Activated effector memory CD4-positive, alpha-beta T cell treated with anti-CD3 and anti-CD28 coated beads, Interleukin-2, amount 50 U/mL, for 16 hours (primary cell): ENCODE measurements at regions not wholly inside any gene's neighbourhood (a gene's known extent, or its start where the extent isn't known, plus 50 kb on each side); places are given as distances from the start of the nearest gene placed in this dataset.

Source experiments
- DNase-seq: peaks from one replicate; pipeline ENCODE4 v3.0.0-alpha.2; 2020

DNA sequence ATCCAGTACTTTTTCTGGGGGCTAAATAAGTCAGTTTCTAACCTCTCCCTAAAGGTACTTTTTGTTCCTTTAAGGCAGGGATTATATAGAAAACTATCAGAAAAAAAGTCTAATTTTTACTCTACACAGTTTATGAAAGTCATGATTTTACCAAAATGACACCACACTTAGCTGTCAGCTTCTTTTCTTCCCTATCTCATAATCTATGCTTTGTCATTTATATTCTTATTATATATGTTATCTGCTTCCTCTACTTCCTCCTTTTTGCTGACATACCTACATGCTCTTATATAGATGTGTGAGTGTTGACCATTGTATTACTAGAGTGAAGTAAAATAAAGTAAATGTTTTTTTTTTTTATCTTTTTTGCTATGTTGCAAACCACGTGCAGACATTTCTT is 203.9 kb upstream of the CHRM2 start:
- no peak for DNase-seq

DNA sequence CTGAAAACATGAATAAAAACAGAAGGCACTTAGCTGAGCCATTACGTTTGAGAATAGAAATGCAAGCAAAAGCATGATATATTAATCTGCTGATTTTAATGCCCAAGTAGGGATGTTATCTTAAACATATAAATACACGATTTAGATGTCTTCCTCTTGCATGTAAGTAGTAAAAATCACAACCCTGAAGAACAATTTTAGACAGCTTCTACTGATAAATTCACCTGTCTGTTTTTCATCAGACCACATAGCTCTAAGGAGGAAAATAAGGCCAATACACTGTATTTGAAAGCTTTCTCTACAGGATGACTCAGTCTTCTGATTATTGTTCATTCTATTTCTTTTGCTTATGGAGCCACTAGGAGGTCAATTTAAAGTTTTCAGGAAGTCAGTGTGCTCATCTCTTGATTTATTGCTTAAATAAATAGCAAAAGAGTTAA is 210.9 kb upstream of the CHRM2 start:
- no peak for DNase-seq

DNA sequence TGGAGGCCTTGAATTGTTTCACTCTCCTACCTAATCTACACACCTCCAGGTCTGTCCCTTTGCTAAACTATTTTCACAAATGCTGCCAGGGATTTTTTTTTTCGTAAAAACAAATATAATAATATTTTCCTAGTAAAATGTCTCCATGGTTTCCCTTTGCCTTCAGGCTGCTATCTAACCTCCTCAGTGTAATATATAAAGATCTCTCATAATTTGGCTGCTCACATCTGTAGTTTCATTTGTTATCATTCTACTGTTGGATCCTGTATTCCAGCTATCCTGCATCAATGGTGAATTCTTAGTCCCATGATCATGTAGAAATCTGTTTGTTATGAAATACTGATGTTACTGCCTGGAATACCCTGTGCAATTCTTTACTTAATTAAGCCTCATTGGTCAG is 211.9 kb upstream of the CHRM2 start:
- no peak for DNase-seq

DNA sequence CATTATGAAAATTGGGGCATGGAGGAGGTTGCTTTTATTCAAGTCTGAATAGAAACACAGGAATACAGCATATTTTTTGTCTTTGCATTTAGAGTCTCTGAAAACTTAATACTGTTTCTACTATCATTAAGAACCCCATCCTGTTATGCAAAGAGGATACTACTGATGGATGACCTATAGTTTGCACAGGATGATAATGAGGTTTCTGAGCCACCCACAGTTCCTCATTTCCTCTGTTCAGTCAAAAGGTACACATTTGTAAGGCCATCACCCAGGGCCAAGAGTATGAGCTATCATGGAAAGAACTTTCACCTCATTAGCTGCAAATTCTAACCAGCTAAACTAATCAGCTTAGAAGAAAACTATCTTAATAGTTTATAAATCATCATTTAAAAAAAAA is 213.0 kb upstream of the CHRM2 start:
- DNase-seq, result no peak

DNA sequence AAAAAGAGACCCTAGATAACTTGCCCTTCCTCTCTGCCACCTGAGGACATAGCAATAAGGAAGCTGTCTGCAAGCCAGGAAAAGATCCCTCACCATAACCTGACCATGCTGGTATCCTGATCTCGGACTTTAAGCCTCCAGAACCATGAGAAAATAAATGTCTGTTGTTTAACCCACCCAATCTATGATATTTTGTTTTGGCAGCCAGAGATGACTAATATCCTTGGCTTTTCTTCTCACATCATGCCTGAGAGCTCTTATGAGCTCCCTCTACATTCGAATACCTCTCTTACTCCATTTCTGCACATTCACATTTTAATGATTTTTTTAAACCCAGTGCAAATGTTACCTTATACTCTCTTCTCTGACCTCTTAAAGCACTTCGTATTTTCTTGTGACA is 214.0 kb upstream of the CHRM2 start:
- no peak for DNase-seq

DNA sequence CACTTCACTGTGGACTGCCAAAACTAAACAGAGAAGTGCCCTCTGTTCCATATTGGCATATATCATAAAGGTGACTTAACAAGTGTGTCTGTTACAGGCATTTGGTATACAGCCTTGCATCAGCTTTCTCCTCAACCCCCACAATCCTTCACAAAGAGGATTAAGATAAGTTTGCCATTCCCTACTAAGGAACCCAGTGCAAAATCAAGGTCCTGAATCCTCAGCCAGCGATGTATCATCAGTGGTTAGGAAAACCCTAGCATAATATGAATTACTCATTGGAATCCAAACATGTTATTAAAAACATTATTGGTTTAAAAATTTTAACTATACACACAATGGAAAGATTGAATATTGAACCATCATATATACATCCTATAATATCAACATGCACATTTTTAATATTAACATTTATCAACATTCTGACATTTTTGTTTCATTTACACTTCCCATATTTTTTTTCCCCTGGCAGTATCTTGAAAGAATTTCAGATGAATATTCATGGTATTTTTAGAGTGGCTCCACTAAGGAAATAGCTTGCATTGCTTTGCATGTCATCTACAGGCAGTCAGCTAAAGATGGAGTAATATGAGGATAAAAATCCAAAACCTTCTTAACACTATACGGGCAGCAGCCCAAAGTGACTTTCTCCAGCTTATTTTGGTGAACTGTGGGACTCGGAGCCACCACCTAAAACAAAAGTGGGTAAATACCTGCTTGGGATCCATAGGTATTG is 215.6 kb upstream of the CHRM2 start:
- no peak for DNase-seq

DNA sequence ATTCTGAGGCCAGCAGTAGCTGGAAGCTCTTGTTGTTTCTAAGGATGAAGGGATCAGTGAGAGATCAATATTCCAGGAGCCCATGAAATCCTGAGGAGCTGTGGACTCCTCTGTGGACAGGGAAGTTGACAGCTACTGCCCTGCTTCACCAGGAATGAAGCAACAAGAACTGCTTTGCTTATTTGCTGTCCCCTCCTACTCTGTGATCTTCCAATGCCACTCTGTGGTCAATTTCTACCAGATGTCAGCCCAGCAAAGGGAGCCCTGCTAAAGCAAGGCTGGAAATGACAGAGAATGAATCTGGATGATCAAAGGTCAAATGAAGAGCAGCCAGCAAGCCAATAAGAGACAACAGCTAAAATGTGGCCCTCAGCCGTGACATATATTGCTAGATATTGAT is 227.5 kb upstream of the CHRM2 start:
- DNase-seq, result no peak

DNA sequence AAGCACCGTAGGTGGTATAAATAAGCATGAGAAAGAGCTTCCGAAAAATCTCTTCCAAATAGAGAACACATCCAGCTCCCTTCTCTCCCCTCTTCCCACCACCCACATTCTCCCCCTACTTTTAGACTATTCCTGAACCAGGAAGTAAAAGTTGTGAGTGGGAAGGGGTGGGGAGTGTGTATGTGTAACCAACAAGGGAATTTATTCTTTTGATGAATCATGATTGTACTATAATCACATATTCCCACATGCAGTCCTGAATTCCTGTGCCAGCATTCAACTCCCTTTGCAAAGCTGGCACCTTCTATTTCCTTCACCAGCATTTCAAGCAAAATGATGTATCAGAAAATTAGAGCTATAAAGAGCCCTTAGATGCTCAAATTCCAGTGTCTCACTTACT is 230.6 kb upstream of the CHRM2 start:
- DNase-seq, result no peak

DNA sequence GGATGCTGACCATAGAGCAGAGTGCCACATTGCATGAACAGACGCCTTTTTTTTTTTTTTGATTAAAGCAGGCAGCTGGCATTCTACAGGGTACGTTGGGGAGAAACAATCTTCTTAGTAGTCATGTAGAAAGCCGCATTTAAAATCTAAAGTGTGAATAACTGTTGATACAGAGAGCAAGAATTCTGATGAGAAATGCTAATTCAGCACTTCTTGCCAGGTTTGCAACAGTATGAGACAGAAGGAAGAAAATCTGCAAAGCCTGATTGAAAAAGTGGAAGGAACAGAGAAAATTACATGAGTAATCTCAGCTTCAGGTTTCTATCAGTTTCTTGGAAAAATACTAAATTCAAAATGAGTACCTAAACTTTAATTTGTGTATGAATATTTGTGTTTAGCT is 232.7 kb upstream of the CHRM2 start:
- DNase-seq, result no peak

DNA sequence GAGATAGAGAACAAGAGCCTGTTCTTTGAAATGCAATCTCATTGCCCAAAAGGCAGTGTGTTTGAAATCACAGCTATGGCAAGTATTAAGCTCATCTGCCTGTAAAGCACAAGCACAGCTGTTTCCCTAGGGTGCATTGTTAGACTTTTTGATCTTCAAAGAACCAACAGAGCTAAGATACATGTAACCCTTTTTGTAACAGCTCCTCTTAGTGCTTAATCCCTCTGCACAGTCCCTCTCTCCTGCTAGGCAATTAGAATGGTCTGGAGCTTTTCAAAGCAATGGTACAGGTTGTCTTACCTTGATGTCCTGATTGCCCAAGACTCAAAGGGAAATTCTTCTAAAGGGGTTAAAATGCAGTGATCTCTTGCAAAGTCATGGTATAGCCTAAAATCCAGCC is 249.6 kb upstream of the CHRM2 start:
- DNase-seq, result no peak

DNA sequence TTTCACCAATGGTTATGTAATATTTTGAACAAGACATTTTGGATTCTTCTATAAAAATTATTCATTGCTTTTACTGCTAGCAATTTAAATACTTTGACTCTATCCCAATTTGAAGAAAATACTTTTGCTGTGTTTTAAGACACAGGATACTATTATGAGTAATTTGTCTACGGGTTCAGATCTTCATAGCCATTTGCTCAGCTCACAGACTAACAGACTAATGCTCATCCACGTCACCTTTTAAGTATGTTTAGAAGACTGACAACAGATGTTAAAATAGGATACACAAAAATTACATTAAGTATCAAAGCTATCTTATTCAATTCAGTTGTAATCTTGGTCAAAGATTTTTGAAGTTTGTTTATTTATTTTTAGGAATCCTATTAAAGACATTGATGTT is 251.3 kb upstream of the CHRM2 start:
- DNase-seq, result no peak

DNA sequence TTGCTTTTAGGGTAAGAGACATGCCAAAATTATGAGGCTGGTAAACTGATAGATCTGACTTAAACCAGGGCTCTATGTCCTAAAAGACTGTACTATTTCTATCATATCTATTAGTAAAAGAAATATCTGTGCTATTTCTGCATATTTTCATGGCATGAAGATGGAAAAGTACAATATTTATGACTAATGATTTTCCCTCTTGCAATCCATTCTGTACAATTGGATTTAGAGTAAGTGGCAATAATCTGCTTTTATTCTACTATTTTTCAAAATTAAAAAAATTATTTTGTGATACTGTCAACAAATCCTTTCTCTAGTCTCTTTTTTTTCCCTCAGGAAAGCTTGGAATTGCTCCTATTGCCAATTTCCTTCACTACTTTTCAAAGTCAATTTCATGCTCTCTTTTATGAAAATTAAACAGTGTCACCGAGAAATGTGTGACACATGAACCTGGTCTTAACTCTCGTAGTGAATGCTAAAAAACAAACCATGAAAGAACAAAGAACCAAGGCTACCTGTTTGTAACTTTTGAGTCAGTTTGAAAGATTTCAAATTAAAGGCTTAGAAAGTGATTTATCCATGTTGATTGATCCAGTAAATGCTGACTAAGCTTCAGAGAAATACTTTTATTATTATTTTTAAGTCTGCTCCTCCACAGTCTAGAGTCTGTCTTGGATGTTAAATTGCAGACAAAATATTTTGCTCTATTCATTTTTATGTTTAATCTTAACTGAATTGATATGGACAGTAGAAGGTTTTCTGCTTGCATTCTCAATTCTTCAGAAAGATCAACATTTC is 262.7 kb upstream of the CHRM2 start:
- no peak for DNase-seq

DNA sequence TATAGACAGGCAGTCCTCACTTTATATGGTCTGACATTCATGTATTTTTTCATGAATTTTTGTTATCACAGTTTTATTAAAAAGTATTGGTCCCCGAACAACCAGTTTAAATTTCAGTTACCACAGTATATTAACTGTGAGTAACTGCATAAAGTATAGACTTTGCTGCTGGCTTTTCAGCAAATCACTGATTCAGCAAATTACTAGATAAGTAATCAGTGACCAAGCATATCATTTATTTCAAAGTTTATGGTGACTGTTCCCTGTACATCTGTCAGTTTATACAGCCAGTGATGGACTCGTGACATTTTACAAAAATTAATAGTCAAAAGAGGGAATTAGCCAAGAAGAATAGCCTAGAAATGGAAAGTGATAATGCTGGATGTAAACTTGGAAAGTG is 266.7 kb upstream of the CHRM2 start:
- DNase-seq, result no peak

DNA sequence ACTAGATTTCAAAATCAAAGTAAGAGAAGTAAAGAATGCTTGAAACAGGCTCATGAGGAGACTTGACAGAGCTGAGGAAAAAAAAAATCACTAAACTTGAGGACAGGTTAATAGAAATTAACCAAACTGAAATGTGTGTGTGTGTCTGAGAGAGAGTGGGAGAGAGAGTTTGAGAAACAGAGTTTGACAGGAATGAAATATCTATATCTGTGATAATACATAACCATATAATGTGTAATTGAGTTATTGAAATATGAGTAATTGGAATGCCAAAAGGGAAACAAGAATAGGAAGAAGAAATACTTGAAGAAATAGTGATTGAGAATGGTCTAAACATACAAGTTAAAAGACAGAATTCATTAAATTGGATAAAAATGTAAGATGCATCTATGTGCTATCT is 268.0 kb upstream of the CHRM2 start:
- DNase-seq, result no peak

DNA sequence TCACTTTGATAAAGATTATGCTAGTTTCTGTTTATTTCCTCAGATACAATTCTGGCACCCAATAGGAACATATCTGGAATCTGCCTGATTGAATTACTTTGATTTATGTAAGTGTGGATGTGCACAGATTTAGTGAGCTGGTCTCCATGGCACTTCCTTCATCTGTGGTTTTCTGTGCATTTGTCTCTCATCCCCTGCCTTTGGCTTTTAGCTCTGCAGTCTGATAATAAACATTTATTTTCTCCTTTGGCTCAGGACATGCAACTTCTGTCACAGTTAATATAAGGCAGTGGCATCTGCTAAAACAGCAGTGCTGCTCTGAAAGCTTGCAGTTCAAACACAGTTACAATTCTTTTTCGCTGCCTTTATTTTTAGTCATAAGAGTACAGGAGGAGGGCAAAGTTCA is 273.7 kb upstream of the CHRM2 start:
- DNase-seq, result no peak

DNA sequence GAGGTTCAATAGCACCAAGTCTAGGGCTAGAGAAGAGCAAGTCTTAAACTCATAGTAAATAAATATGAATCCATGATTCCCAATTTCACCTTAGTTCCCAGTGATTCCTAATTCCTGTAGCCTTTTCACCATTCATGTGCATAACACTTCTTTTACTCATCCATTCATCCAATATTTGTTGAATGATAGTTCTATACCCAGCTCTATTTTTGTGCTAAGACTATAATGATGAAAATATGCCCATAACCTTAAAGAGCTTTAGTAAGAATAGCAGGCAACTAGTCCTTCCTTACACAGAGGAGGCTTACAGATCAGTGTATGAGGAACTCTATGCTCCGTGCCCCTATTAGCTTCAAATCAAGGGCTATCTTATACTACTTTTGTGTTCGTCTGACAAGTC is 280.2 kb upstream of the CHRM2 start:
- no peak for DNase-seq

DNA sequence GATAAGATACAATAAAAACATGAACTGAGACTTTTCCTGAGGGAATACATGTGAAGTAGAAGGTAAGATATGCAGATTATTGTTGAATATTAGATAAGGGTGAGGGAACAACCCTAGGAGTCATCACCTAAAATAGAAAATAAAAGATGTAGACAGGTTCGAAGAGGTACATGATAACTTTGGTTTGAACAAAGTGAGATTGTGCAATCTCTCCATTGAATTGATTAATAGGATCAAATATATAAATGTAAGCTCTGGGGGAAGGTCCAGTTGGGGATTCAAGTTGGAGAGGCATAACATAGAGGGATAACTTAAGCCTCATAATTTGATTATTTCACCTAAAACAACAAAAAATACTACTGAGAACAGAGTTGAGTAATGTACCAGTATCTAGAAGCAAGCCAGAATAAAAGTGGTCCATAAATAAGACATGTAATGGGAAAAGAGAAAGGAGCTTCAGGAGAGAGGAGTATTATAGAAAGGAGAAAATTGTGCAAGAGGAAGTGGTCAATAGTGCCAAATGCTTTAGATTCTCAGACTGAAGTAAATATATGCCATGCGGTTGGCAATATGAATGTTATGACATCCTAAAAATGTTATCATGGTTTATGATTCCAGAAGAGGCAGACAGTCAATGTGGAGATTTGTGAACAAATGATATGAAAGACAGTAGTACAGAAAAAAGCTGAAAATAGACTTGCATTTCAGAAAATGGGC is 282.3 kb upstream of the CHRM2 start:
- no peak for DNase-seq

DNA sequence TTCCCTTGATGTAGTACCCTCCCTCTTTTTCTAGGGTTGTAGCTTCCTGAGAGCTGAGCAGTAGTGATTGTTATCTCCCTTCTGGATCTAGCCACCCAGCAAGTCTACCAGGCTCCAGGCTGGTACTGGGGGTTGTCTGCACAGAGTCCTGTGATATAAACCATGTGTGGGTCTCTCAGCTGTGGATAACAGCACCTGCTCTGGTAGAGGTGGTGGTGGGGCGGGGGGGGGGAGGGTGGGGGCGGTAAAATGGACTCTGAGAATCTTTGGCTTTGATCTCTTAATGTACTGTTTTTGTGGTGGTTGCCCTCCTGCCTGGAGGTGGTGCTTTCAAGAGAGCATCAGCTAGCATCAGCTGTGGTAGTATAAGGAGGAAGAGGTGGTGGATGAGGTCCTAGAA is 302.0 kb upstream of the CHRM2 start:
- no peak for DNase-seq

DNA sequence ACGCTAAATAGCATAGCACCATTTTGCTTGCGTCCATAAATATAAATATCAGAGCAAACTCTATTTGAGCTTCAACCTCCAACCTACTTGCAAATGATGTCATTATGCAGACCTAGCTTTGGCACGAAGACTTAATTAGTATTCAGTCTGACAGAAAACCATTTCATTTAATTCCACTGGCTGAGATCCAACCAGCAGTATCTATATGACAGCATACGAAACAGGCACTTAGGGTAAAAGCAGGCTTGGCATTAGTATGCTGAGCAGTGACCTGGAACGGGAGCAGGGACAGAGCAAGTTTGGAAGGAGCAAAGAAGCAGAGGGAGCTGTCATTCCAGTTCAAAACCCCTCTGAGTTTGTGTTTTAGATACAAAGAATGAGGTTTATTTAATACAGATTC is 312.5 kb upstream of the CHRM2 start:
- DNase-seq, result no peak

DNA sequence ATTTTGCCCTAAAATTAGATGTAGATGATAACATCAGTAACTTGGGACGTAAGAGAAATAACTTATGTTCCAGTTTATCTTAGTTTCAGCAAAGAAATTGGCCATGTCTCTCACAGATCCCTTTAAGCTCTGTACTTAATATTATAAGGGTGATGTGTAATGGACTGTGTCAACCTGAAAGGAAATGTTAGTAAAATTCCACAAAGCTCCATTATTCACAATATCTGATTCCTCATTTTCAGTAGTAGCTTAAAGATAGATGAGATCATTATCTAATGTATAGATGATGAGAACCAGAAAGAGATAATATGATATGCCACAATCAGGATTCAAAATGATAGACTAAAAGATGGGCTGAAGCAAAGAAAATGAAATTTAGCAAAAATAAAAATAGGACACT is 316.8 kb upstream of the CHRM2 start:
- DNase-seq, result no peak

DNA sequence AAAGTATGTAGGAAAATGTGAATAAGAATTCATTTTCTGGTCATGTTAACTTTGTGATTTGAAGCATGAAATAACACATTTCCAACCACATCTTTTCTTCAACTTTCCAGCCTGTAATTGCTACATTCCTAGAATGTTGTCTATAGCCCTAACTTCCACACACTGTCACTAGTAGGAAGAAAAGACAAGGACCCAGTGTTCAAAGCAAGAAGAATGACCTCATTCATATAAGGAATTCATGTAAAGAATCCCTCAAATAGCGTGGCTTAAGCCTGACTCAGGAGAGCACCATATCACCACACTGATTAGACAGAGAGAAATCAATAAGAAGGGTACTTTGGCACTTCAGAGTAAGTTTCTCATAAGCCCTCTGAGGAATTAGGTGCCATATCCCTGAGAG is 318.7 kb upstream of the CHRM2 start:
- no peak for DNase-seq

DNA sequence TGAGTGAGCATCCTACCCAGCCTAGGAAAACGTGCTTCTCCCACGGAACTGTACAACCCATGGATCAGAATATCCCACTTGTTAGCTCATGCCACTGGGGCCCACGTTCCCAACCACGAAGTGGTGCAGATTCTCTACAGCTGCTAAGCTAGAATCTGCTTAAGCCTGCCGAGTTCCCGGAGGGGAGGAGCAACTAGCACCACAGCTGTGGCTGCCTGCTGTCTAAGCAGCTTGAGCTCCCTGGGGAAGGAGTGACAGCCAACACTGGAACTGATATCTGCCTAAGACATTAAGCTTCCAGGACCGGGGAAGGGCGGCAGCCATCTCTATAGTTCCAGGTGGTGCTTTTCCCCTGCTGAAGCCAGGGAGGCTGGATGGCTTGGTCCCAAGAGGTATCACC is 334.7 kb upstream of the CHRM2 start:
- no peak for DNase-seq

DNA sequence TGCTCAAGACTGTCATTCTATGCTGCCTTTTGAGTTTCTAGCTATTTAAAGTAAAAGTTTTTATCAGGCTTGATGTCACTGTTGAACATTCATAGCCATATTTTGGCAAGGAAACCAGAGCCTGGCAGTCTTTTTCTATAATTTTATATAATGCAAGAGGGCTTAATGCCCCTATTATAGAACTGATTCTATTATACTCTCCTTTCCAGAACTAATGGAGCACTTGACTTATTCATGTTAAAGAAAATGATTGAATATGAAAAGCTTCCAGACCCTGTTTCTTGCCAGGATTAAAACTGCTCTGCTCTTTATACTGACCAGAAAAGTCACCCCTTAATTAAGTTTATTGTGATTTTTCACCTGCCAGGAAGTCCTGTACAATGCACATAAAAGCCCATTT is 337.6 kb upstream of the CHRM2 start:
- no peak for DNase-seq

DNA sequence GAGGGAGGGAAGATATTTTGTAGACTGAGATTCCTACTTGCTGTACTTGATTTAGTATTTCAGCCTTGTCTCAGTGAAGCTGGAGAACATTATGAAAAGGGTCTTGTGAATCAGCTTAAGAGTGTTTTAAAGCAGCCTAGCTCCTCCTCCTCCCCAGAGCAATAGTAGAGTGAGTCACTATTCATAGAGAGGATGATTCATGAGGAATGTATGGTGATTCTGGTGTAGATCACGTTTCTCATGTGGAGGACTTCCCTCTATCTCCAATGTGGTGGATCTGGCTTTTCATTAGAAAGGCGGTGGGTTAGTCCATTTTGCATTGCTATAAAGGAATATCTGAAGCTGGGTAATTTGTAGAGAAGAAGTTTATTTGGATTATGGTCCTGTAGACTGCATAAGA is 340.1 kb upstream of the CHRM2 start:
- no peak for DNase-seq
